ENCODE measurements at regions not wholly inside any gene's neighbourhood (a gene's known extent, or its start where the extent isn't known, plus 50 kb on each side); places are given as distances from the start of the nearest gene placed in this dataset.

DNA sequence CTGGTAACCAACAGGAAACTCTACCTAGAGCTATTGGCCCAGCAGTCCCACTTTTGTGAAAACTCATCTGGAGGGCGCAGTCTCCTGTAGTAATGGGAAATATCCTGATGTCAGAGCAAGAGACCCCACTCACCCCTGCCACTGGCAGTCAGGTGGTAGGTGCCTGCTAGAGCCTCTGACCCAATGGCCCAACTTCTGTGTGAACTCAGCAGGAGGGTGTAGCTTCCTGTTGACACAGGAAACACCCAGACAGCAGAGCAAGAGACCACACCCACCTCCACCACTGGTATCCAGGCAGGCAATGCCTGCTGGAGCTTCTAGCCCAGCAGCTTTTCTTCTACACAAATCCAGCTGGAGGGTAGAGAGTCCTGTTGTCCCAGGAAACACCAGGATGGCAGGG lies 1176.8 kb upstream of the PRR20A start:
- TF ChIP-seq CTCF (IDR thresholded peaks at IDR 0.05) (no peak), POLR2AphosphoS5 (IDR thresholded peaks at IDR 0.05) (no peak), POLR2A (IDR thresholded peaks at IDR 0.05) (no peak), EP300 (IDR thresholded peaks at IDR 0.05) (no peak)
